DLD1 (cell line): ENCODE measurements at regions not wholly inside any gene's neighbourhood (a gene's known extent, or its start where the extent isn't known, plus 50 kb on each side); places are given as distances from the start of the nearest gene placed in this dataset.
"Not testable (repeated sequence)": the region's sequence is repeated elsewhere in the genome, so short reads cannot be mapped to it uniquely, and the experiment has no call there.

Experiments used
- in situ Hi-C: cut with HindIII; loops from 2 replicates; pipeline ENCODE4 v1.10.0; 2017; ENCODE audit warnings: low sequenced_read_pairs

- in situ Hi-C loops: no loop called here
Measured at GRCh38 chr4:187826725-187827124, 168.8 kb upstream of the ZFP42 start.

DNA sequence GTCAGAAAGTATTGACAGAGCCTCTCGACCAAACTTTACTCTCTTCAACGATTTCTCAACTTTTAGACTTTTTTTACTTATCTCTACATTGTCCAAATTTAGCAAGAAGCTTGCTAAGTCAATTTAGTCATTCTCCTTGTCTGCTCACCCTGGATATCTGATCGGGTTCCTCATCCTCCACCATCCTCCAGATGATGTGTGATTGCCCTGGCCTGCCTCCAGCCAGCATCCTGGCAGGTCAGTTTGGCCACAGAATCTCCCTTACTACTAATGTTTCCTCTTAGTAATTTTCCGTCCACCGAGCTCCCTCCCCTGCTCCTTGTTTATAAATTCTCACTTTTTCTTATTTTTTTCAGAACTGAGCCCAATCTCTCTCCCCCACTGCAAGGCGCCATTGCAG, 167.9 kb upstream of the ZFP42 start:
- in situ Hi-C loops: no loop called here

DNA sequence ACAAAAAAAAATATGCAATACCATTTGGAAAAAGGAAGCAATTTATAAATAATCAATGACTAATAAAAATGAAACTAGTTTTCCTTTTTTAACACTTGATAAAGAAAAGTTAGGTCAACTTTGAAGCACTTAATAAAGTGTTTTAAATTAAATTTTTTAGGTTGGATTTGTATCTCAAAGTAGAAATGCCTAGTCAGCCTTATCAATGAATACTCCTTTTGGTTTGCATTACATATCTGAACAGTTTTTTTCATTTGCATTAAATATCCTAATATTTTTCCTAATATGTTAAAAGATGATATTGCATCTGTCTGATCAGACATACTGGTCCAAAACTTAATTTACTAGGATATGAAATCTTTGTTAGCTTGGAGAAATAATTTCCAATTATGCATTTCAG, 155.8 kb upstream of the ZFP42 start:
- in situ Hi-C loops: no loop called here

DNA sequence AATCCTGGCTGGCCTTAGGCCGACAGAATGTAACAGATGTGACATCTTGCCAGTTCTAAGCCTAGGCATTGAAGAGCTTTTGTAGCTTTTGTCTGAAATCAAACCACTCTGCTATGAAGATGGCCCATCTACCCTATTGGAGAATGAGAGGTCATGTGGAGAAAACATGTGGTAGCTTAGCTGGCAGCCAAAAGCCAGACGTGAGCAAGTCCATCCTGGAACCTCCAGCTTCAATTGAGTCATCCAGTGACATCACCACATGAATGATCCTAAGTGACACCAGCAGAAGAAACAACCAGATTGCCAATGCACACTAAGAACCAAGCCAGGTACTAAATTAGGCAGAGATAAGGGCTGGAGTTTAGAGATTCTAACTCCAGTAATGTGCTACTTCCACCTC, 154.8 kb upstream of the ZFP42 start:
- in situ Hi-C loops: no loop called here

DNA sequence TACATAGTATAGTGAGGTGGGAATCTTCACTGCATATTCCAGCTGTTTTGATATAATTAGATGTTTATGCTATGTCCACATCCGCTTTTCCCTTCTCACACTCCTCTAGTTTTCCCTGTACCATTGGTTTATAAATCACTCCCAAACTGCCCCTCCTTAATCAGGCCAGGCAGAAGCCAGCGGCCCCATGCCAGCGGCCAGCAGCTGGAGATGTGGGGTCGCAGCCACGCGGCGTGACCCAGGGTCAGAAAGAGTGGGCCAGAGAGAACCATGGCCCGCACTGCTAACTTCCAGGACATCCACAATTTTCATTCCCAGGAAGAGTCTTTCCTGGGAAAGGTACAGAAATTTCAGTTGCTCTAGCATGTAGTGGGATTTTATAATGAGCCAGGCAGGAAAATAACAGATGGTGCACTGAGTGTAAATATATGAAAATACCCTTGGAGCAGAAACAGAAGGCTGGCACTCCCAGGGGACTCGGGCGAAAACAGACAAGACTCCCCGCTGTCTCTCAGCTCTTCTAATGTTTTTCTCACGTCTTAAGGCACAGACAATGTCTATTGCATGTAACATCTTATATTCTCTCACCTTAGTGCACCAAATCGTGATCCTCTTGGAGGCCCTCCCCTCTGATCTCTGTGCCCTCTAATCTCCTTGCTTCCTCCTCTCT, 145.9 kb upstream of the ZFP42 start:
- in situ Hi-C loops: no loop called here

GRCh38 chr4:187865914-187866313, 129.7 kb upstream of the ZFP42 start:
- in situ Hi-C loops: no loop called here

DNA sequence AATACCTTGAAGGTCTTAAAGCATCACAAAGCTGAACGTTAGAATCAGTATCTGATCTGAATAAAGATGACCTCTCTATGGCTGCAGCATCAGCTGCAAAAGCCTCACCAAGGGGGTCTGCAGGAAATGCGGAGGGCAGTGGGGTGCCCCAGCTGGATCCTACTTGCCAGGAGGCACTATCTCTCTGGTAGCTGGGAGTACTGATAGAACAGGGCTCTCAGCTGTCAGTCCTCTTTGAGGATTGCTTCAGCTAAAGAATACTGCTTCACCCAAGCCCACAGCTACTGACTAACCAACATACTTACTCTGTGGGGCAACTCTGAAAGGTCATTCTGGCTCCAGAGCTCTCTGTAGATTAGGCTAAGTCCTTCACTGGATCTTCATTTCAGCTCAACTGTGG, 112.5 kb upstream of the ZFP42 start:
- in situ Hi-C loops: no loop called here

DNA sequence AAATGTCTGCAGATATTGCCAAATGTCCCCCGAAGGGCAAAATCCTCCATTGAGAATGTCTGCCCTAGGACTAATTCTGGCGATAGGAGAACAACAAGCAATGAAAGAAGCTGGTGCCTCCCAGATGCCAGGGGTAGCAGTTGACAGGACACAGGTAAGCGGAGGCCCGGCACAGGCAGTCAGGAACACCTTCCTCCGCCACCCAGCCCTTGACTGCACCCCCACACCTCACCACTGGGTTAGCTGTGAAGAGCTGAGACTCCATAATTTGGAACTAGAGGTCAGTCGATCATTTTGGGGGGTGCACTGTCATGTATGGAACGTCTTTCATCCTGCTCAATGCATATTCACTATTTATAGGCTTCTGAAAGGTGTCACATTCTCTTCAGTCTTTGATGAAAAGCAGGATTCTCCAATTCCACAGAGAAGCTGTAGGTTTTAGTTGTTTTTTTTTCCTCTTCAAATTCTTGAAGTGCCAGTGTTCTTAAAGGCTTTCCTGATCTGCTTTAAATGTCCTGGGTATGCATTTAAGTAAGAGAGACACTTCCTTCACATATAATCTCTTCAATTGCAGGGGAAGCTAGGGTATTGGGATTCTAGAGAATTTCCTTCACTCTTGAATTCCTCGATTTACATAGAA, 111.6 kb upstream of the ZFP42 start:
- in situ Hi-C loops: no loop called here

GRCh38 chr4:187887906-187888305, 107.7 kb upstream of the ZFP42 start:
- in situ Hi-C loops: no loop called here

GRCh38 chr4:187889651-187890050, 105.9 kb upstream of the ZFP42 start:
- in situ Hi-C loops: no loop called here

GRCh38 chr4:187893418-187893817, 102.2 kb upstream of the ZFP42 start:
- in situ Hi-C loops: no loop called here

DNA sequence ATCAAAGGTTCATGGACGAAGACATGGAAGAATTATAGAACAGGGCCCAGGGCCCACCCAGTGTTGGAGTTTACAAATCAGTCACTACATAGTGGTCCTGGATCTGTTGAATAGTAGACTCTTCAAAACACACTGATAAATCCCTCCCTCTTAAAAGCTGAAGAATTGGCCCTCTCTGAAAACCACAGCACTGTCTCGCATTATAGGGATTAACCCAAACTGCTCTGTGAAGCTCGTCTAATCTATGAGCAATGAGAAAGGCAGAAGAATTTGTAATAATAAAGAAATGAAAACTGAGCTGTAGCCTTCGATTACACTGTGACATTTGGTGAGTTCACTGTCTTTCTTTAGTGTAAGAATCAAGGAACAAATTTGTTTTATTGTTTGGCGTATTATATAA, 92.5 kb upstream of the ZFP42 start:
- in situ Hi-C loops: no loop called here

- in situ Hi-C loops: no loop called here
Measured at GRCh38 chr4:187903700-187904099, 91.9 kb upstream of the ZFP42 start.

DNA sequence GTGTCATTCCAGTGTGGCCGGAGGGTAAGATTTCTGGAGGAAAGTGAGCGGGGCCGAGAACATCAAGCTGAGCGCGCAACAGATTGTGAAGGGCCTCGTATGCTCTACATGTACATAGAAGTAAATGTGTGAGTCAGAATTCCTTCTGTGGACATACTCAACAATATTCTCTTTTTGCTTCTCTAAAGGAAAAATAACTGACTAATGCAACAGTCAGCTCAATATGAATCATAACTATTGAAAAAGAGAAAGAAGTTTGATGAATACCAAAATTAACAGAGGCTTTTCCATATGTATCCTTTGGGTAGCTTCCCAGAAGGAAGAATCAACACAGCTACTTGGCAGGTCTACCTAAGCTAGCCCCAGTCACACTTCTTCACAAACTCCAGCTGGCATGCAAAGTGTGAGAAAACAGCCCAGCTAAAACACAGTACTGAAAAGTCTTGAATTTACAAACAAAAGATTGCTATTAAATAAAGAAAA, 87.5 kb upstream of the ZFP42 start:
- in situ Hi-C loops: no loop called here

GRCh38 chr4:187908731-187909130, 86.8 kb upstream of the ZFP42 start:
- in situ Hi-C loops: no loop called here

- in situ Hi-C loops: no loop called here
Measured at GRCh38 chr4:187910741-187911140, 84.8 kb upstream of the ZFP42 start.

DNA sequence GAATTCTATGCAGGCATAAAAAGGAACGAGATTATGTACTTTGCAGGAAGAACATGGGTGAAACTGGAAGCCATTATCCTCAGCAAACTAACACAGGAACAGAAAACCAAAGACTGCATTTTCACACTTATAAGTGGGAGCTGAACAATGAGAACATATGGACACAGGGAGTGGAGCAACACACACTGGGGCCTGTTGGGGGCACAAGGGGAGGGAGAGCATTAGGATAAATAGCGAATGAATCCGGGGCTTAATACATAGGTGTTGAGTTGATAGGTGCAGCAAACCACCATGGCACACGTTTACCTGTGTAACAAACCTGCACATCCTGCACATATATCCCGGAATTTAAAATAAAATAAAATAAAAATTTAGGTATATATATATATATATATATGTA, 80.2 kb upstream of the ZFP42 start:
- in situ Hi-C loops: not testable (repeated sequence)

DNA sequence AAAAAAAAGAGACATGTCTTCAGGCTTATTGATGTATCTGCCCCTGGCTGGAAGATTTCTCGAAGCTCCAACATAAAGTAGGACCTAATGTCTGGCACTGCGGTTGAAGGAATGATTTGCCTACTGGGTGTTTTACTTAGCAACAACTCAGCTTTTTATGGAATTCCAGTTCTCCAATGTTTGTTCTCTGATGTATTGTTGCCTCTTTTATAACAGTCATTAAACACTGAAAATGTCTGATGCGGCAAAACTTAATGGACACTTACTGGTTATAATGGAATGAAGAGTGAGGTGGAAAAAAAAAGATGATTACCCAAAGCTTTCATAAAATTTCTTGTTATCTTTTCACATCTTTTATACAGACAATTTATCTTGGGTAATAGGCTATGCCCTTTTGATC, 75.6 kb upstream of the ZFP42 start:
- in situ Hi-C loops: no loop called here

- in situ Hi-C loops: no loop called here
Measured at GRCh38 chr4:187921946-187922623, 73.5 kb upstream of the ZFP42 start.

GRCh38 chr4:187929024-187929423, 66.5 kb upstream of the ZFP42 start:
- in situ Hi-C loops: no loop called here

- in situ Hi-C loops: no loop called here
Measured at GRCh38 chr4:187934766-187935165, 60.8 kb upstream of the ZFP42 start.

DNA sequence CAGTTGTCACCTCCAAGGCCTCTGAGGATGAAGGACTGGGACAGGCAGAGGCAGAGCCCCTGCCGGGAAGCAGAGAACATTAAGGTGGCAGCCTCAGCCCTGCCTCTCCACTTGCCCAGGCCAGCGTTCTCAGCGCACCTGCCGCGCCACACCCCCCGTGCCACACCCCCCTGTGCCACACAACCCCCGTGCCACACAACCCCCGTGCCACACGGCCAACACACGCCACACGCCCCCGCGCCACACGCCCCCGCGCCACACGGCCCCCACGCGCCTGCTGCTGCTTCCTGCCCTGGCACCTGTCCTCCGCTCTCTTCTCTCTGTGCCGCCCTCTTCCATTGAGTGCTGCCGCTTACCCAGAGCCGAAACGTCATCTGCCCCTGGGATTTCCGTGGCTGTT, 58.0 kb upstream of the ZFP42 start:
- in situ Hi-C loops: no loop called here
